Fibroblast of mammary gland (primary cell): ENCODE measurements at regions not wholly inside any gene's neighbourhood (a gene's known extent, or its start where the extent isn't known, plus 50 kb on each side); places are given as distances from the start of the nearest gene placed in this dataset.

Experiments used
- DNase-seq: peaks from one replicate; pipeline ENCODE4 v3.0.0-alpha.2; 2010; ENCODE audit warnings: low read depth
- H3K4me3 ChIP-seq: 2 replicates; pipeline ENCODE4 v1.5.1; 2011; ENCODE audit warnings: low read depth, mild to moderate bottlenecking, low read length, moderate library complexity; ENCODE audit not compliant: control insufficient read depth
- CTCF ChIP-seq: conservative IDR thresholded peaks from 2 replicates; pipeline ENCODE4 v1.5.1; 2011; ENCODE audit warnings: low read depth, low read length, inconsistent platforms; ENCODE audit not compliant: control insufficient read depth, insufficient read depth

GRCh38 chr4:81621490-81621889 lies 149.8 kb upstream of the RASGEF1B start:
- no peak overlapping the region for H3K4me3 ChIP-seq
- DNase-seq: no peak
- TF ChIP-seq CTCF: no peak

GRCh38 chr4:81620442-81620841 lies 148.7 kb upstream of the RASGEF1B start:
- H3K4me3 ChIP-seq: no peak overlapping the region
- TF ChIP-seq CTCF: no peak
- no peak for DNase-seq

GRCh38 chr4:81617545-81617944 lies 145.8 kb upstream of the RASGEF1B start:
- DNase-seq: no peak
- H3K4me3 ChIP-seq: no peak overlapping the region
- no peak for TF ChIP-seq CTCF

- H3K4me3 ChIP-seq: no peak overlapping the region
- no peak for TF ChIP-seq CTCF
- DNase-seq: no peak
These were observed 139.5 kb upstream of the RASGEF1B start for GRCh38 chr4:81611221-81611620.

GRCh38 chr4:81609844-81610243 lies 138.1 kb upstream of the RASGEF1B start:
- no peak for TF ChIP-seq CTCF
- H3K4me3 ChIP-seq: no peak overlapping the region
- DNase-seq: no peak

- no peak overlapping the region for H3K4me3 ChIP-seq
- peak; percentile 32 for DNase-seq
These were observed 136.2 kb upstream of the RASGEF1B start for GRCh38 chr4:81607950-81608349.

More at GRCh38 chr4:81607950-81608349, 136.2 kb upstream of the RASGEF1B start:
- no peak for TF ChIP-seq CTCF
